GM08714 (cell line): ENCODE measurements at regions not wholly inside any gene's neighbourhood (a gene's known extent, or its start where the extent isn't known, plus 50 kb on each side); places are given as distances from the start of the nearest gene placed in this dataset.

ENCODE experiments used
- H3K4me3 ChIP-seq: fragments of 200-500 bp; sonication (Bioruptor generic); 2 replicates; pipeline ENCODE4 v1.5.1; 2014; ENCODE audit warnings: mild to moderate bottlenecking, low read length, inconsistent platforms
- ZNF274 ChIP-seq: IDR thresholded peaks from 2 replicates; pipeline ENCODE4 v1.6.1; 2012; ENCODE audit warnings: mild to moderate bottlenecking, low read depth, low read length

- no peak for TF ChIP-seq ZNF274
- no peak overlapping the region for H3K4me3 ChIP-seq
These were observed 708.9 kb upstream of the CCDC179 start for GRCh38 chr11:23569134-23569533.

- TF ChIP-seq ZNF274, result no peak
- no peak overlapping the region for H3K4me3 ChIP-seq
These were observed 709.3 kb upstream of the CCDC179 start for GRCh38 chr11:23569547-23569946.

GRCh38 chr11:23570828-23571227, 710.6 kb upstream of the CCDC179 start:
- no peak for TF ChIP-seq ZNF274
- no peak overlapping the region for H3K4me3 ChIP-seq

- no peak for TF ChIP-seq ZNF274
These were observed 713.2 kb upstream of the CCDC179 start for GRCh38 chr11:23573429-23573828.

GRCh38 chr11:23574149-23574548, 713.9 kb upstream of the CCDC179 start:
- no peak overlapping the region for H3K4me3 ChIP-seq
- TF ChIP-seq ZNF274, result no peak

More at GRCh38 chr11:23573429-23573828, 713.2 kb upstream of the CCDC179 start:
- H3K4me3 ChIP-seq, result no peak overlapping the region

- no peak overlapping the region for H3K4me3 ChIP-seq
- no peak for TF ChIP-seq ZNF274
These were observed 717.0 kb upstream of the CCDC179 start for GRCh38 chr11:23577296-23577695.

- no peak overlapping the region for H3K4me3 ChIP-seq
These were observed 725.3 kb upstream of the CCDC179 start for GRCh38 chr11:23585416-23586104.

GRCh38 chr11:23586173-23586572, 725.9 kb upstream of the CCDC179 start:
- no peak for TF ChIP-seq ZNF274
- H3K4me3 ChIP-seq, result no peak overlapping the region

More at GRCh38 chr11:23585416-23586104, 725.3 kb upstream of the CCDC179 start:
- no peak for TF ChIP-seq ZNF274

- no peak overlapping the region for H3K4me3 ChIP-seq
- TF ChIP-seq ZNF274, result no peak
These were observed 730.5 kb upstream of the CCDC179 start for GRCh38 chr11:23590596-23591308.

GRCh38 chr11:23594755-23595154, 734.5 kb upstream of the CCDC179 start:
- no peak for TF ChIP-seq ZNF274
- H3K4me3 ChIP-seq, result no peak overlapping the region

GRCh38 chr11:23604966-23605365, 744.7 kb upstream of the CCDC179 start:
- no peak overlapping the region for H3K4me3 ChIP-seq
- TF ChIP-seq ZNF274, result no peak

GRCh38 chr11:23606191-23606590, 745.9 kb upstream of the CCDC179 start:
- no peak for TF ChIP-seq ZNF274
- no peak overlapping the region for H3K4me3 ChIP-seq

GRCh38 chr11:23611726-23612125, 751.5 kb upstream of the CCDC179 start:
- no peak for TF ChIP-seq ZNF274
- no peak overlapping the region for H3K4me3 ChIP-seq

GRCh38 chr11:23620617-23621016, 760.3 kb upstream of the CCDC179 start:
- no peak for TF ChIP-seq ZNF274
- no peak overlapping the region for H3K4me3 ChIP-seq

GRCh38 chr11:23632293-23632692, 772.0 kb upstream of the CCDC179 start:
- no peak for TF ChIP-seq ZNF274
- H3K4me3 ChIP-seq, result no peak overlapping the region
